ENCODE measurements at regions not wholly inside any gene's neighbourhood (a gene's known extent, or its start where the extent isn't known, plus 50 kb on each side); places are given as distances from the start of the nearest gene placed in this dataset.
"Not testable (repeated sequence)": the region's sequence is repeated elsewhere in the genome, so short reads cannot be mapped to it uniquely, and the experiment has no call there.

GRCh38 chr2:81363800-81364199 lies 1059.2 kb upstream of the LRRTM1 start:
- no peak for DNase-seq (ENCODE audit: low read depth)
- H3K4me3 ChIP-seq (ENCODE audit: low read depth, low read length): no peak overlapping the region
- no peak for TF ChIP-seq CTCF (IDR thresholded peaks at IDR 0.05; ENCODE audit: insufficient read depth, low read length)

DNA sequence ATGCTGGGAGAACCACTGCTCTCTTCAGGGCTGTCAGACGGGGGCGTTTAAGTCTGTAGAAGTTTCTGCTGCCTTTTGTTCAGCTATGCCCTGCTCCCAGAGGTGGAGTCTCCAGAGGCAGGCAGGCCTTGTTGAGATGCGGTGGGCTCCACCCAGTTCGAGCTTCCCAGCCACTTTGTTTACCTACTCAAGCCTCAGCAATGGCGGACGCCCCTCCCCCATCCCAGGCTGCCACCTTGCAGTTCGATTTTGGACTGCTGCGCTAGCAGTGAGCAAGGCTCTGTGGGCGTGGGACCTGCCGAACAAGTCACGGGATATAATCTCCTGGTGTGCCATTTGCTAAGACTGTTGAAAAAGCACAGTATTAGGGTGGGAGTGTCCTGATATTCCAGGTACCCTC lies 1057.9 kb upstream of the LRRTM1 start:
- H3K4me3 ChIP-seq (ENCODE audit: low read depth, low read length); DNase-seq (ENCODE audit: low read depth): not testable (repeated sequence)

GRCh38 chr2:81355436-81355835 lies 1050.9 kb upstream of the LRRTM1 start:
- H3K4me3 ChIP-seq (ENCODE audit: low read depth, low read length): no peak overlapping the region
- no peak for DNase-seq (ENCODE audit: low read depth)
- TF ChIP-seq CTCF (IDR thresholded peaks at IDR 0.05; ENCODE audit: insufficient read depth, low read length): no peak

- no peak for DNase-seq (ENCODE audit: low read depth)
- no peak for TF ChIP-seq CTCF (IDR thresholded peaks at IDR 0.05; ENCODE audit: insufficient read depth, low read length)
- no peak overlapping the region for H3K4me3 ChIP-seq (ENCODE audit: low read depth, low read length)
Measured at GRCh38 chr2:81334046-81334445, 1029.5 kb upstream of the LRRTM1 start.

DNA sequence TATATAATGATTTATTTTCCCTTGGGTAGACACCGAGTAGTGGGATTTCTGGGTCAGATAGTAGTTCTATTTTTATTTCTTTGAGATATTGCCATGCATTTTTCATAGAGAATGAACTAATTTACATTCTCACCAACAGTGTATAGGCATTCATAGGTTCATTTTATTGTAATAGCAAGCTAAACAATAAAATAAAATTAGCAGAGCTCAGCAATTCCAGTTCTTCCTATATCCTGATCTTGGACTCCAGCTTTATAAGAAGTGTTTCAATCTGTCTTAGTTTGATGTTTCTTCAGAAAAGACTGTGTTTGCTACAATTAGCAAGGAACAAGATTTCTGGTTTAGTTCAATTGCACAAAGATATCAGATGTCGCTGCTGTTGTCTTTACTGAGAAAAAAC lies 1024.4 kb upstream of the LRRTM1 start:
- H3K4me3 ChIP-seq (ENCODE audit: low read depth, low read length): no peak overlapping the region
- no peak for DNase-seq (ENCODE audit: low read depth)
- no peak for TF ChIP-seq CTCF (IDR thresholded peaks at IDR 0.05; ENCODE audit: insufficient read depth, low read length)

DNA sequence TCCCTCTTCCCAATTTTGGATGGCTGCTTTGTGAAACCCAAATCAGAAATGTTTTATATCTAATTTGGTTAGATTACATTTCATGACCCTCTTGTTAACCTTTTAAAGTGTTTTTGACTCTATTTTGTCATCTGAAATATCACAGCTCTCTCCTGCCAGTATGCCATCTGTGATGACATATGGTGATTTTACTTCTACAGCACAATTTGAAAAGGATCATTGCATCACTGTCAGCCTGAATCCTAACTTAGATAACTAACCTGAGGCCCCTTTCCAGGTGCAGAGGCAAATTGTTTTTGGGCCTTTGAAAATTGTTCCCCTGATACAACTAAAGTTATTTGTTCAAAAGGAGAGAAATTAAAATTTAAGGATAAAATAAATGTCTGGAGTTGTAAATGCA lies 1023.4 kb upstream of the LRRTM1 start:
- no peak overlapping the region for H3K4me3 ChIP-seq (ENCODE audit: low read depth, low read length)
- DNase-seq (ENCODE audit: low read depth): no peak
- TF ChIP-seq CTCF (IDR thresholded peaks at IDR 0.05; ENCODE audit: insufficient read depth, low read length): no peak

- no peak for DNase-seq (ENCODE audit: low read depth)
- H3K4me3 ChIP-seq (ENCODE audit: low read depth, low read length): no peak overlapping the region
- TF ChIP-seq CTCF (IDR thresholded peaks at IDR 0.05; ENCODE audit: insufficient read depth, low read length): no peak
Measured at GRCh38 chr2:81324046-81324445, 1019.5 kb upstream of the LRRTM1 start.

Measured in fibroblast of the aortic adventitia (primary cell).